MCF 10A (cell line): ENCODE measurements at regions not wholly inside any gene's neighbourhood (a gene's known extent, or its start where the extent isn't known, plus 50 kb on each side); places are given as distances from the start of the nearest gene placed in this dataset.

ENCODE experiments used
- BruUV-seq: library from RNA; stranded (reverse); fragments of 400-500 nt; replicated peaks from 2 replicates; lab custom pipeline; 2021; lab: Mats Ljungman, UMichigan
- CTCF ChIA-PET: fragments of 300-600 bp; sonication (Branson Sonifier 250); formaldehyde crosslinking; extraction: SDS; loops from one replicate; lab custom pipeline; 2021; ENCODE audit warnings: antibody characterized with exemption, inconsistent platforms; lab: Yijun Ruan, JAX
- POLR2A ChIA-PET: fragments of 300-600, 350-650 bp; sonication (Branson Sonifier 250); formaldehyde crosslinking; extraction: SDS; loops from one replicate; lab custom pipeline; 2020; ENCODE audit warnings: antibody characterized with exemption, inconsistent platforms; lab: Yijun Ruan, JAX
- DNase-seq: peaks from one replicate; pipeline ENCODE4 v3.0.0-alpha.2; 2018; ENCODE audit not compliant: unreplicated experiment
- H3K27ac Mint-ChIP-seq: one replicate; pipeline ENCODE4 v1.8.0; 2022; ENCODE audit warnings: mild to moderate bottlenecking, low read depth, mixed read lengths; ENCODE audit not compliant: unreplicated experiment
- H3K27me3 Mint-ChIP-seq: one replicate; pipeline ENCODE4 v1.8.0; 2022; ENCODE audit warnings: mixed read lengths; ENCODE audit not compliant: insufficient read depth, unreplicated experiment
- H3K36me3 Mint-ChIP-seq: one replicate; pipeline ENCODE4 v1.8.0; 2022; ENCODE audit warnings: mild to moderate bottlenecking, moderate library complexity, mixed read lengths; ENCODE audit not compliant: insufficient read depth, unreplicated experiment
- H3K4me1 Mint-ChIP-seq: one replicate; pipeline ENCODE4 v1.8.0; 2022; ENCODE audit warnings: mixed read lengths; ENCODE audit not compliant: insufficient read depth, unreplicated experiment
- H3K4me3 Mint-ChIP-seq: one replicate; pipeline ENCODE4 v1.8.0; 2022; ENCODE audit warnings: mild to moderate bottlenecking, moderate library complexity, mixed read lengths; ENCODE audit not compliant: unreplicated experiment
- H3K9me3 Mint-ChIP-seq: one replicate; pipeline ENCODE4 v1.8.0; 2022; ENCODE audit warnings: mixed read lengths; ENCODE audit not compliant: unreplicated experiment
- CTCF ChIP-seq: fragments of 200-600 bp; IDR thresholded peaks from one replicate; pipeline ENCODE4 v1.8.0; 2022; ENCODE audit warnings: antibody characterized with exemption, mild to moderate bottlenecking; ENCODE audit not compliant: unreplicated experiment
- intact Hi-C: fragments of 100-400 bp; cut with micrococcal nuclease; formaldehyde crosslinking; loops from 2 replicates; pipeline ENCODE4 v1.14.1; 2022

- no peak for DNase-seq
- H3K9me3 Mint-ChIP-seq = peaks cover 6% of the 10 kb centered on the region
- no TSS peak for BruUV-seq
- no peak for TF ChIP-seq CTCF
- no peak overlapping the region for H3K27ac Mint-ChIP-seq
- no peaks in the 10 kb centered on the region for H3K27me3 Mint-ChIP-seq
- H3K4me3 Mint-ChIP-seq = no peak overlapping the region
- H3K36me3 Mint-ChIP-seq = peaks cover 6% of the 10 kb centered on the region
- POLR2A ChIA-PET = no interaction called here
- intact Hi-C loops = no loop called here
- CTCF ChIA-PET = no interaction called here
- H3K4me1 Mint-ChIP-seq = peaks cover 7% of the 10 kb centered on the region
These were observed 198.3 kb upstream of the DLGAP1 start for GRCh38 chr18:4653418-4653817.

- DNase-seq = no peak
- no peak for TF ChIP-seq CTCF
- H3K27me3 Mint-ChIP-seq = no peaks in the 10 kb centered on the region
- H3K4me3 Mint-ChIP-seq = no peak overlapping the region
- intact Hi-C loops = loop anchor here (10.0 kb wide), 1 partner anchor 63 kb away; no protein-coding TSS in a partner anchor
- BruUV-seq = no TSS peak
- ChIA-PET POLR2A (no interaction called here), CTCF (no interaction called here)
- no peaks in the 10 kb centered on the region for H3K9me3 Mint-ChIP-seq
- peaks cover 3% of the 10 kb centered on the region for H3K4me1 Mint-ChIP-seq
- no peak overlapping the region for H3K27ac Mint-ChIP-seq
- no peaks in the 10 kb centered on the region for H3K36me3 Mint-ChIP-seq
These were observed 186.8 kb upstream of the DLGAP1 start for GRCh38 chr18:4641771-4642368.

- Mint-ChIP-seq H3K27ac (no peak overlapping the region), H3K36me3 (no peaks in the 10 kb centered on the region), H3K27me3 (no peaks in the 10 kb centered on the region), H3K9me3 (no peaks in the 10 kb centered on the region), H3K4me3 (no peak overlapping the region), H3K4me1 (peaks cover 10% of the 10 kb centered on the region)
- BruUV-seq = no TSS peak
- POLR2A ChIA-PET = no interaction called here
- no peak for DNase-seq
- intact Hi-C loops = loop anchor here (10.0 kb wide), 1 partner anchor 64 kb away; no protein-coding TSS in a partner anchor
- TF ChIP-seq CTCF = no peak
- CTCF ChIA-PET = no interaction called here
These were observed 185.4 kb upstream of the DLGAP1 start for GRCh38 chr18:4640349-4641012.

- CTCF ChIA-PET = interaction anchor here (0.7 kb wide), 1 partner anchor 133 kb away, joined by 3 read pairs; no protein-coding TSS in a partner anchor
- no peak for DNase-seq
- H3K27ac Mint-ChIP-seq = no peak overlapping the region
- peaks cover 10% of the 10 kb centered on the region for H3K4me1 Mint-ChIP-seq
- H3K27me3 Mint-ChIP-seq = no peaks in the 10 kb centered on the region
- no peak for TF ChIP-seq CTCF
- no peaks in the 10 kb centered on the region for H3K9me3 Mint-ChIP-seq
- no peak overlapping the region for H3K4me3 Mint-ChIP-seq
- intact Hi-C loops = loop anchor here (10.0 kb wide), 1 partner anchor 65 kb away; no protein-coding TSS in a partner anchor
- POLR2A ChIA-PET = no interaction called here
- H3K36me3 Mint-ChIP-seq = no peaks in the 10 kb centered on the region
- BruUV-seq = no TSS peak
These were observed 184.7 kb upstream of the DLGAP1 start for GRCh38 chr18:4639628-4640310.
